ENCODE measurements at regions not wholly inside any gene's neighbourhood (a gene's known extent, or its start where the extent isn't known, plus 50 kb on each side); places are given as distances from the start of the nearest gene placed in this dataset.

- no peak for TF ChIP-seq CGGBP1 (CRISPR knock-in tag; IDR thresholded peaks at IDR 0.05)
- 0 out of 2 replicates have a peak, but pooled peaks have one; percentile 36 for TF ChIP-seq MEF2D (tag; conservative IDR thresholded peaks at IDR 0.05; ENCODE audit: low read depth)
- TF ChIP-seq ZBTB40 (IDR thresholded peaks at IDR 0.05): no peak
- TF ChIP-seq ZBTB40 (CRISPR knock-in tag; IDR thresholded peaks at IDR 0.05): no peak
- no peak for TF ChIP-seq PTBP1 (IDR thresholded peaks at IDR 0.05; ENCODE audit: low read depth, low read length)
- TF ChIP-seq TBP (optimal IDR thresholded peaks at IDR 0.05; ENCODE audit: low read depth, low read length): peak; percentile 36
These were observed 73.2 kb downstream of the VEGFA start (continued) for GRCh38 chr6:43843097-43843645.

Measured in K562 (cell line).